Peyer's patch (tissue), 4 donors: ENCODE measurements at regions not wholly inside any gene's neighbourhood (a gene's known extent, or its start where the extent isn't known, plus 50 kb on each side); places are given as distances from the start of the nearest gene placed in this dataset.

Experiments used
- POLR2A ChIP-seq, 2 donors: fragments of 450-650 bp; IDR thresholded peaks; one replicate each; pipeline ENCODE4 v1.5.1; 2017; ENCODE audit warnings: antibody characterized with exemption in 2 of 2, mild to moderate bottlenecking in 2 of 2, moderate library complexity in 2 of 2
- TF ChIP-seq, protein P1 (sequence below), 6 experiments: fragments of 450-650 bp in 4 of 6; fragments of 200-600 bp in 2 of 6; sonication (generic) in 1 of 6; IDR thresholded peaks; one replicate each; pipeline ENCODE4 v1.5.1; 2017 to 2019; ENCODE audit warnings: antibody characterized with exemption in 6 of 6, mild to moderate bottlenecking in 3 of 6, moderate library complexity in 1 of 6

DNA sequence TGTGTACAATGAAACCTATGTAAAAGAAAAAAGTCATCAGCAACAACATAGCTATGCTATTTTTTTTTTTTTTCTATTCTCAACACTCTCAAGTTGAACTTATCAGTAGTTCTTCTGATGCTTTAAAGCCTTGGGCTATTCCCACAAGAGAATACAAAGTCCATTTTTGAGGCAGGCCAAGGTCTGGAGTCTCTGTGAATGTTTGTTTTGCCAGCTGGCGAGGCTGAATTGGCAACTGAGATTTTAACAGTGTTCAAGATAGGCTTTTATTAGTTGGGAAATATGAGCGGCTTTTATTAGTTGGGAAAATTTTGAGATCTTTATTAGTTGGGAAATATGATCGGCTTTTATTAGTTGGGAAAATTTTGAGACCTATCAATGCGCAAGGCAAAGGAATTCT is 336.6 kb downstream of the SLITRK2 start:
- TF ChIP-seq, protein P1, sequence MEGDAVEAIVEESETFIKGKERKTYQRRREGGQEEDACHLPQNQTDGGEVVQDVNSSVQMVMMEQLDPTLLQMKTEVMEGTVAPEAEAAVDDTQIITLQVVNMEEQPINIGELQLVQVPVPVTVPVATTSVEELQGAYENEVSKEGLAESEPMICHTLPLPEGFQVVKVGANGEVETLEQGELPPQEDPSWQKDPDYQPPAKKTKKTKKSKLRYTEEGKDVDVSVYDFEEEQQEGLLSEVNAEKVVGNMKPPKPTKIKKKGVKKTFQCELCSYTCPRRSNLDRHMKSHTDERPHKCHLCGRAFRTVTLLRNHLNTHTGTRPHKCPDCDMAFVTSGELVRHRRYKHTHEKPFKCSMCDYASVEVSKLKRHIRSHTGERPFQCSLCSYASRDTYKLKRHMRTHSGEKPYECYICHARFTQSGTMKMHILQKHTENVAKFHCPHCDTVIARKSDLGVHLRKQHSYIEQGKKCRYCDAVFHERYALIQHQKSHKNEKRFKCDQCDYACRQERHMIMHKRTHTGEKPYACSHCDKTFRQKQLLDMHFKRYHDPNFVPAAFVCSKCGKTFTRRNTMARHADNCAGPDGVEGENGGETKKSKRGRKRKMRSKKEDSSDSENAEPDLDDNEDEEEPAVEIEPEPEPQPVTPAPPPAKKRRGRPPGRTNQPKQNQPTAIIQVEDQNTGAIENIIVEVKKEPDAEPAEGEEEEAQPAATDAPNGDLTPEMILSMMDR (IDR thresholded peaks at IDR 0.05) = no peak
- TF ChIP-seq POLR2A (IDR thresholded peaks at IDR 0.05) = no peak
